Astrocyte (in vitro differentiated cells and primary cell): ENCODE measurements at regions not wholly inside any gene's neighbourhood (a gene's known extent, or its start where the extent isn't known, plus 50 kb on each side); places are given as distances from the start of the nearest gene placed in this dataset.

Source experiments
- DNase-seq: peaks from one replicate; pipeline ENCODE4 v3.0.0-alpha.2; 2010; ENCODE audit warnings: low read depth
- FAIRE-seq: peaks from 2 replicates; lab custom pipeline; 2011; peaks lifted over from hg19 to GRCh38; lab: Jason Lieb, UNC
- H2AFZ ChIP-seq: 2 replicates; pipeline ENCODE4 v1.6.0; 2012; ENCODE audit warnings: low read depth, low read length, inconsistent platforms
- H3K27ac ChIP-seq: 2 replicates; pipeline ENCODE4 v1.5.1; 2011; ENCODE audit warnings: low read depth, low read length, inconsistent platforms
- H3K27me3 ChIP-seq: 2 replicates; pipeline ENCODE4 v1.6.0; 2011; ENCODE audit warnings: low read length, inconsistent platforms; ENCODE audit not compliant: insufficient read depth
- H3K36me3 ChIP-seq: 2 replicates; pipeline ENCODE4 v1.5.1; 2011; ENCODE audit warnings: low read length, inconsistent platforms; ENCODE audit not compliant: insufficient read depth
- H3K4me1 ChIP-seq: 2 replicates; pipeline ENCODE4 v1.5.1; 2011; ENCODE audit warnings: low read length, inconsistent platforms; ENCODE audit not compliant: insufficient read depth
- H3K4me2 ChIP-seq: 2 replicates; pipeline ENCODE4 v1.6.0; 2012; ENCODE audit warnings: low read length, inconsistent platforms
- H3K4me3 ChIP-seq: 2 replicates; pipeline ENCODE4 v1.5.1; 2011; ENCODE audit warnings: low read depth, mild to moderate bottlenecking, low read length, inconsistent platforms; ENCODE audit not compliant: insufficient read depth
- H3K79me2 ChIP-seq: 2 replicates; pipeline ENCODE4 v1.6.0; 2012; ENCODE audit warnings: mild to moderate bottlenecking, low read length, inconsistent platforms; ENCODE audit not compliant: insufficient read depth
- H3K9ac ChIP-seq: 2 replicates; pipeline ENCODE4 v1.6.0; 2012; ENCODE audit warnings: mild to moderate bottlenecking, low read length, inconsistent platforms
- H3K9me3 ChIP-seq: 2 replicates; pipeline ENCODE4 v1.5.1; 2012; ENCODE audit warnings: low read depth, mild to moderate bottlenecking, low read length, inconsistent platforms; ENCODE audit not compliant: insufficient read depth
- H4K20me1 ChIP-seq: 2 replicates; pipeline ENCODE4 v1.6.0; 2012; ENCODE audit warnings: low read length, inconsistent platforms; ENCODE audit not compliant: insufficient read depth
- H3K27ac Mint-ChIP-seq: one replicate; pipeline ENCODE4 v1.8.0; 2021; ENCODE audit warnings: mild to moderate bottlenecking, mixed read lengths; ENCODE audit not compliant: unreplicated experiment
- H3K27me3 Mint-ChIP-seq: one replicate; pipeline ENCODE4 v1.8.0; 2021; ENCODE audit warnings: low read depth, mixed read lengths; ENCODE audit not compliant: unreplicated experiment
- H3K36me3 Mint-ChIP-seq: one replicate; pipeline ENCODE4 v1.8.0; 2021; ENCODE audit warnings: low read depth, mixed read lengths; ENCODE audit not compliant: unreplicated experiment
- H3K4me1 Mint-ChIP-seq: one replicate; pipeline ENCODE4 v1.8.0; 2021; ENCODE audit warnings: low read depth, mixed read lengths; ENCODE audit not compliant: unreplicated experiment
- H3K4me3 Mint-ChIP-seq: one replicate; pipeline ENCODE4 v1.8.0; 2021; ENCODE audit warnings: mild to moderate bottlenecking, moderate library complexity, mixed read lengths; ENCODE audit not compliant: unreplicated experiment
- H3K9me3 Mint-ChIP-seq: one replicate; pipeline ENCODE4 v1.8.0; 2021; ENCODE audit warnings: mild to moderate bottlenecking, mixed read lengths; ENCODE audit not compliant: unreplicated experiment
- CTCF ChIP-seq: IDR thresholded peaks from 2 replicates; pipeline ENCODE4 v1.5.1; 2011; ENCODE audit warnings: low read depth, mild to moderate bottlenecking, inconsistent platforms, low read length, moderate library complexity; ENCODE audit not compliant: insufficient read depth
- EZH2 ChIP-seq: IDR thresholded peaks from 2 replicates; pipeline ENCODE4 v1.6.1; 2012; ENCODE audit warnings: mild to moderate bottlenecking, low read length, inconsistent platforms; ENCODE audit not compliant: insufficient read depth

GRCh38 chr2:38491436-38491835 is 111.3 kb downstream of the HNRNPLL start:
- Histone ChIP-seq H3K9me3 (no peaks in the 10 kb centered on the region), H3K36me3 (no peaks in the 10 kb centered on the region), H3K27me3 (no peaks in the 10 kb centered on the region), H3K79me2 (no peaks in the 10 kb centered on the region), H3K9ac (no peak overlapping the region), H3K27ac (no peak overlapping the region), H4K20me1 (no peaks in the 10 kb centered on the region), H3K4me1 (no peaks in the 10 kb centered on the region), H3K4me3 (no peak overlapping the region), H2AFZ (no peak overlapping the region), H3K4me2 (no peak overlapping the region)
- DNase-seq (no peak), FAIRE-seq (no peak)
- Mint-ChIP-seq H3K27me3 (peaks cover 28% of the 10 kb centered on the region), H3K27ac (no peak overlapping the region), H3K4me1 (no peaks in the 10 kb centered on the region), H3K4me3 (no peak overlapping the region), H3K9me3 (no peaks in the 10 kb centered on the region), H3K36me3 (no peaks in the 10 kb centered on the region)
- TF ChIP-seq EZH2 (no peak), CTCF (no peak)

- no peak overlapping the region for H3K4me3 ChIP-seq
- no peak overlapping the region for H3K4me2 ChIP-seq
- Mint-ChIP-seq H3K27ac (no peak overlapping the region), H3K36me3 (no peaks in the 10 kb centered on the region), H3K9me3 (no peaks in the 10 kb centered on the region), H3K4me3 (no peak overlapping the region), H3K4me1 (no peaks in the 10 kb centered on the region), H3K27me3 (peaks cover 18% of the 10 kb centered on the region)
- H3K27me3 ChIP-seq: no peaks in the 10 kb centered on the region
- DNase-seq: no peak
- H3K36me3 ChIP-seq: no peaks in the 10 kb centered on the region
- FAIRE-seq: no peak
- H3K27ac ChIP-seq: no peak overlapping the region
- H3K79me2 ChIP-seq: no peaks in the 10 kb centered on the region
- no peak overlapping the region for H3K9ac ChIP-seq
- TF ChIP-seq EZH2: no peak
- no peaks in the 10 kb centered on the region for H3K4me1 ChIP-seq
- H2AFZ ChIP-seq: no peak overlapping the region
- no peaks in the 10 kb centered on the region for H4K20me1 ChIP-seq
- H3K9me3 ChIP-seq: no peaks in the 10 kb centered on the region
Observed at GRCh38 chr2:38489846-38490245, 112.8 kb upstream of the ATL2 start.

- H2AFZ ChIP-seq: no peak overlapping the region
- no peaks in the 10 kb centered on the region for H3K9me3 ChIP-seq
- no peak overlapping the region for H3K27ac Mint-ChIP-seq
- FAIRE-seq (no peak), DNase-seq (no peak)
- H3K9me3 Mint-ChIP-seq: no peaks in the 10 kb centered on the region
- H4K20me1 ChIP-seq: no peaks in the 10 kb centered on the region
- no peaks in the 10 kb centered on the region for H3K27me3 ChIP-seq
- no peak overlapping the region for H3K4me3 ChIP-seq
- no peak overlapping the region for H3K27ac ChIP-seq
- no peaks in the 10 kb centered on the region for H3K4me1 Mint-ChIP-seq
- H3K4me3 Mint-ChIP-seq: no peak overlapping the region
- H3K36me3 Mint-ChIP-seq: no peaks in the 10 kb centered on the region
- H3K36me3 ChIP-seq: no peaks in the 10 kb centered on the region
- peaks cover 8% of the 10 kb centered on the region for H3K27me3 Mint-ChIP-seq
- no peak for TF ChIP-seq EZH2
- TF ChIP-seq CTCF: no peak
- no peak overlapping the region for H3K4me2 ChIP-seq
- H3K9ac ChIP-seq: no peak overlapping the region
- H3K79me2 ChIP-seq: no peaks in the 10 kb centered on the region
- no peaks in the 10 kb centered on the region for H3K4me1 ChIP-seq
Observed at GRCh38 chr2:38487852-38488251, 110.8 kb upstream of the ATL2 start.
